IPS-20b (cell line): ENCODE measurements at regions not wholly inside any gene's neighbourhood (a gene's known extent, or its start where the extent isn't known, plus 50 kb on each side); places are given as distances from the start of the nearest gene placed in this dataset.
"Not testable (repeated sequence)": the region's sequence is repeated elsewhere in the genome, so short reads cannot be mapped to it uniquely, and the experiment has no call there.

Experiments
- H3K27ac ChIP-seq: one replicate; pipeline ENCODE4 v1.5.1; 2013; ENCODE audit warnings: low read length
- H3K27me3 ChIP-seq: 2 replicates; pipeline ENCODE4 v1.6.1; 2013; ENCODE audit warnings: mild to moderate bottlenecking, low read length, inconsistent platforms; ENCODE audit not compliant: insufficient read depth
- H3K36me3 ChIP-seq: 2 replicates; pipeline ENCODE4 v1.6.1; 2013; ENCODE audit warnings: low read depth, mild to moderate bottlenecking, inconsistent platforms, low read length, moderate library complexity; ENCODE audit not compliant: insufficient read depth
- H3K4me1 ChIP-seq: 2 replicates; pipeline ENCODE4 v1.6.1; 2013; ENCODE audit warnings: mild to moderate bottlenecking, control low read depth, inconsistent platforms, low read length, moderate library complexity; ENCODE audit not compliant: insufficient read depth
- H3K4me3 ChIP-seq: 2 replicates; pipeline ENCODE4 v1.5.1; 2013; ENCODE audit warnings: mild to moderate bottlenecking, low read length, inconsistent platforms
- H3K9ac ChIP-seq: 2 replicates; pipeline ENCODE4 v1.6.1; 2013; ENCODE audit warnings: low read depth, mild to moderate bottlenecking, inconsistent platforms, low read length, moderate library complexity
- H3K9me3 ChIP-seq: 2 replicates; pipeline ENCODE4 v1.6.1; 2013; ENCODE audit warnings: mild to moderate bottlenecking, low read depth, low read length, inconsistent platforms; ENCODE audit not compliant: insufficient read depth

- Histone ChIP-seq H3K36me3 (no peaks in the 10 kb centered on the region), H3K9ac (no peak overlapping the region), H3K4me1 (no peaks in the 10 kb centered on the region), H3K9me3 (no peaks in the 10 kb centered on the region), H3K27ac (no peak overlapping the region), H3K27me3 (no peaks in the 10 kb centered on the region), H3K4me3 (no peak overlapping the region)
These were observed 626.6 kb upstream of the ADGRB3 start for GRCh38 chr6:68008445-68008844.

GRCh38 chr6:68007717-68008116 lies 627.4 kb upstream of the ADGRB3 start:
- no peaks in the 10 kb centered on the region for H3K9me3 ChIP-seq
- H3K4me3 ChIP-seq, result no peak overlapping the region
- H3K4me1 ChIP-seq, result no peaks in the 10 kb centered on the region
- H3K27me3 ChIP-seq, result no peaks in the 10 kb centered on the region
- no peak overlapping the region for H3K27ac ChIP-seq
- no peak overlapping the region for H3K9ac ChIP-seq
- H3K36me3 ChIP-seq, result no peaks in the 10 kb centered on the region

- peaks cover 3% of the 10 kb centered on the region; the same call in 1 of the 2 replicates for H3K4me1 ChIP-seq
- H3K27me3 ChIP-seq, result no peaks in the 10 kb centered on the region
- H3K27ac ChIP-seq, result no peak overlapping the region
- no peaks in the 10 kb centered on the region for H3K36me3 ChIP-seq
- H3K4me3 ChIP-seq, result no peak overlapping the region
- no peak overlapping the region for H3K9ac ChIP-seq
- H3K9me3 ChIP-seq, result no peaks in the 10 kb centered on the region
These were observed 648.3 kb upstream of the ADGRB3 start for GRCh38 chr6:67986694-67987232.

- H3K4me3 ChIP-seq, result no peak overlapping the region
- no peaks in the 10 kb centered on the region for H3K9me3 ChIP-seq
- H3K36me3 ChIP-seq, result no peaks in the 10 kb centered on the region
- H3K9ac ChIP-seq, result no peak overlapping the region
- no peaks in the 10 kb centered on the region for H3K27me3 ChIP-seq
- peaks cover 11% of the 10 kb centered on the region; the same call in 1 of the 2 replicates for H3K4me1 ChIP-seq
- H3K27ac ChIP-seq, result no peak overlapping the region
These were observed 658.6 kb upstream of the ADGRB3 start for GRCh38 chr6:67976486-67976885.

GRCh38 chr6:67974931-67975330 lies 660.2 kb upstream of the ADGRB3 start:
- H3K36me3 ChIP-seq, result no peaks in the 10 kb centered on the region
- no peaks in the 10 kb centered on the region for H3K4me1 ChIP-seq
- no peaks in the 10 kb centered on the region for H3K27me3 ChIP-seq
- H3K27ac ChIP-seq, result no peak overlapping the region
- no peaks in the 10 kb centered on the region for H3K9me3 ChIP-seq
- H3K9ac ChIP-seq, result no peak overlapping the region
- no peak overlapping the region for H3K4me3 ChIP-seq

- no peak overlapping the region for H3K9ac ChIP-seq
- H3K36me3 ChIP-seq, result no peaks in the 10 kb centered on the region
- H3K27ac ChIP-seq, result no peak overlapping the region
- no peak overlapping the region for H3K4me3 ChIP-seq
- no peaks in the 10 kb centered on the region for H3K4me1 ChIP-seq
- no peaks in the 10 kb centered on the region for H3K9me3 ChIP-seq
- H3K27me3 ChIP-seq, result no peaks in the 10 kb centered on the region
These were observed 663.3 kb upstream of the ADGRB3 start for GRCh38 chr6:67971812-67972211.

- H3K36me3 ChIP-seq, result no peaks in the 10 kb centered on the region
- no peak overlapping the region for H3K27ac ChIP-seq
- no peaks in the 10 kb centered on the region for H3K9me3 ChIP-seq
- H3K27me3 ChIP-seq, result no peaks in the 10 kb centered on the region
- H3K4me1 ChIP-seq, result no peaks in the 10 kb centered on the region
- no peak overlapping the region for H3K9ac ChIP-seq
- no peak overlapping the region for H3K4me3 ChIP-seq
These were observed 668.3 kb upstream of the ADGRB3 start for GRCh38 chr6:67966830-67967229.

GRCh38 chr6:67956352-67956751 lies 678.7 kb upstream of the ADGRB3 start:
- H3K27me3 ChIP-seq, result no peaks in the 10 kb centered on the region
- no peak overlapping the region for H3K4me3 ChIP-seq
- no peak overlapping the region for H3K27ac ChIP-seq
- peaks cover 26% of the 10 kb centered on the region for H3K9me3 ChIP-seq
- no peaks in the 10 kb centered on the region for H3K36me3 ChIP-seq
- H3K9ac ChIP-seq, result no peak overlapping the region
- H3K4me1 ChIP-seq, result no peaks in the 10 kb centered on the region

GRCh38 chr6:67952948-67953347 lies 682.1 kb upstream of the ADGRB3 start:
- Histone ChIP-seq H3K4me3 (no peak overlapping the region), H3K9ac (no peak overlapping the region)

GRCh38 chr6:67952121-67952520 lies 683.0 kb upstream of the ADGRB3 start:
- Histone ChIP-seq H3K27me3 (no peaks in the 10 kb centered on the region), H3K4me3 (no peak overlapping the region), H3K36me3 (no peaks in the 10 kb centered on the region), H3K9ac (no peak overlapping the region), H3K9me3 (peaks cover 22% of the 10 kb centered on the region), H3K27ac (no peak overlapping the region), H3K4me1 (no peaks in the 10 kb centered on the region)

More at GRCh38 chr6:67952948-67953347, 682.1 kb upstream of the ADGRB3 start:
- Histone ChIP-seq H3K4me1 (no peaks in the 10 kb centered on the region), H3K27ac (no peak overlapping the region), H3K27me3 (no peaks in the 10 kb centered on the region), H3K9me3 (peaks cover 26% of the 10 kb centered on the region), H3K36me3 (no peaks in the 10 kb centered on the region)

GRCh38 chr6:67947762-67948161 lies 687.3 kb upstream of the ADGRB3 start:
- H3K4me1 ChIP-seq, H3K4me3 ChIP-seq, H3K36me3 ChIP-seq, H3K27me3 ChIP-seq, H3K9me3 ChIP-seq, H3K27ac ChIP-seq, H3K9ac ChIP-seq: not testable (repeated sequence)

GRCh38 chr6:67935976-67936477 lies 699.1 kb upstream of the ADGRB3 start:
- H3K4me3 ChIP-seq, result no peak overlapping the region
- H3K9me3 ChIP-seq, result peaks cover 8% of the 10 kb centered on the region; the same call in 1 of the 2 replicates
- no peak overlapping the region for H3K9ac ChIP-seq
- no peaks in the 10 kb centered on the region for H3K36me3 ChIP-seq
- no peaks in the 10 kb centered on the region for H3K27me3 ChIP-seq
- no peak overlapping the region for H3K27ac ChIP-seq
- no peaks in the 10 kb centered on the region for H3K4me1 ChIP-seq
